KMS-11 (cell line): ENCODE measurements at regions not wholly inside any gene's neighbourhood (a gene's known extent, or its start where the extent isn't known, plus 50 kb on each side); places are given as distances from the start of the nearest gene placed in this dataset.
"Not testable (repeated sequence)": the region's sequence is repeated elsewhere in the genome, so short reads cannot be mapped to it uniquely, and the experiment has no call there.

Experiments
- H2AFZ ChIP-seq: fragments of 200-600 bp; sonication (generic); 2 replicates; pipeline ENCODE4 v1.6.1; 2016; ENCODE audit warnings: antibody characterized with exemption, mixed run types, low read depth
- H3K27ac ChIP-seq: fragments of 200-600 bp; sonication (generic); 2 replicates; pipeline ENCODE4 v1.6.1; 2016; ENCODE audit warnings: mild to moderate bottlenecking, mixed run types
- H3K27me3 ChIP-seq: fragments of 200-600 bp; sonication (generic); 2 replicates; pipeline ENCODE4 v1.6.1; 2017; ENCODE audit warnings: mild to moderate bottlenecking, low read depth, mixed run types, moderate library complexity; ENCODE audit not compliant: insufficient read depth
- H3K36me3 ChIP-seq: fragments of 200-600 bp; sonication (generic); 2 replicates; pipeline ENCODE4 v1.6.1; 2017; ENCODE audit warnings: mild to moderate bottlenecking, mixed run types; ENCODE audit not compliant: insufficient read depth
- H3K4me1 ChIP-seq: fragments of 200-600 bp; sonication (generic); 2 replicates; pipeline ENCODE4 v1.6.1; 2016; ENCODE audit warnings: mild to moderate bottlenecking, low read depth, mixed run types; ENCODE audit not compliant: poor library complexity, severe bottlenecking
- H3K4me2 ChIP-seq: fragments of 200-600 bp; sonication (generic); 2 replicates; pipeline ENCODE4 v1.7.0; 2016; ENCODE audit warnings: mild to moderate bottlenecking, mixed run types
- H3K4me3 ChIP-seq: fragments of 200-600 bp; sonication (generic); IDR thresholded peaks from 2 replicates; pipeline ENCODE4 v1.6.1; 2017; ENCODE audit warnings: low read depth, low read length, mixed read lengths; ENCODE audit not compliant: insufficient read depth
- H3K79me2 ChIP-seq: fragments of 200-600 bp; sonication (generic); 2 replicates; pipeline ENCODE4 v1.6.1; 2016; ENCODE audit warnings: low read depth, mixed run types; ENCODE audit not compliant: insufficient read depth
- H3K9ac ChIP-seq: fragments of 200-600 bp; sonication (generic); 2 replicates; pipeline ENCODE4 v1.6.1; 2016; ENCODE audit warnings: mild to moderate bottlenecking, mixed run types
- H4K20me1 ChIP-seq: fragments of 200-600 bp; sonication (generic); 2 replicates; pipeline ENCODE4 v1.6.1; 2016; ENCODE audit warnings: mild to moderate bottlenecking, mixed run types; ENCODE audit not compliant: insufficient read depth
- CTCF ChIP-seq: fragments of 200-600 bp; sonication (generic); conservative IDR thresholded peaks from 2 replicates; pipeline ENCODE4 v1.6.1; 2017; ENCODE audit warnings: low read depth, mild to moderate bottlenecking, antibody characterized with exemption, low read length, moderate library complexity, mixed read lengths

GRCh38 chr12:131445795-131446194 lies 265.1 kb upstream of the SFSWAP start:
- H3K9ac ChIP-seq: no peak overlapping the region
- H3K79me2 ChIP-seq: no peaks in the 10 kb centered on the region
- no peak for TF ChIP-seq CTCF
- no peak overlapping the region for H3K4me2 ChIP-seq
- no peak overlapping the region for H3K4me3 ChIP-seq
- no peak overlapping the region for H3K27ac ChIP-seq
- H3K36me3 ChIP-seq: no peaks in the 10 kb centered on the region
- H2AFZ ChIP-seq: no peak overlapping the region
- no peaks in the 10 kb centered on the region for H4K20me1 ChIP-seq
- H3K27me3 ChIP-seq: no peaks in the 10 kb centered on the region
- H3K4me1 ChIP-seq: no peaks in the 10 kb centered on the region

DNA sequence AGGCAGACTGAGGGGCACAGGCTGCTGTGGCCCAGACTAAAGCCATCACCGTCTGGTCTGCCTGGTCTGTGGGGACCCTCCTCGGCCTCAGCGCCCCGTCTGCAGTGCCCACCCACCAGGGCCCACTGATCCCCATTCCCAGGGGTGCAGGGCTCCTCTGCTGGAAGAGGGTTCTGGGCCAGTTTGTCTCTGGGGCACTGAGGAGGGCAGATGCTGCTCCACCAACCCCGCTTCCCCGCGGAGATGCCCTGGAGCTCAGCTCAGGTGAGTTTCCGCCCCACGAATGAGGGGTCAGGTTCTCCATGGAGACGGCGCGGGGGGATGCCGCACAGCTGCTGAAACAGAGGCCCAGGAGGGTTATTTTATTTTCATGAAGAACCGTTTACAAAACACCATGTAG lies 263.3 kb upstream of the SFSWAP start:
- H3K27me3 ChIP-seq, H3K4me3 ChIP-seq, H3K4me1 ChIP-seq, H2AFZ ChIP-seq, H3K9ac ChIP-seq, H3K4me2 ChIP-seq, H3K79me2 ChIP-seq, H3K36me3 ChIP-seq, H4K20me1 ChIP-seq, H3K27ac ChIP-seq: not testable (repeated sequence)

DNA sequence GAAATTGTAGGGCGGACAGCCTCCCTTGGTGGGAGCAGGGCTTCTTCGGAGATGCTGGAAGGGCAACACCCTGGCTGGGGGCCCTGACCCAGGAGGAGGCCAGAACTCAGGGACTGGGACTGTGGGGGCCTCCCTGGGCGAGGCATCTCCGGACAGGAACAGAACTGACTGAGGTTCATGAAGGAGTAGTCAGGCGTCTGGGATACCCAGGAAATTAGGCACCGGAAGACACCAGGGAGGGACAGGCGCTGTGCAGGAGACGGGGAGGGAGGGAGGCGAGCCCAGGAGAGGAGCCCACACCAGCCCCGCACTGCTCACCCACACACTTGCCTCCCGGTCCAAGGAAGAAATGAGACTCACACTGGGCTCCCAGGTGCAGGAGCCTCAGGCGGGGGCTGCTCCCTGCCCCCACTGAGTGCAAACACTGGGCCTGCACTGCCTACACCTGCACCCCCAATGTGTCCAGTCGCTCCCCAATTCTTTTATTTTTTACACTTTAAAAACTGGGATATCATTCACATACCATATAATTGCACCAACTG lies 262.6 kb upstream of the SFSWAP start:
- no peaks in the 10 kb centered on the region for H4K20me1 ChIP-seq
- H2AFZ ChIP-seq: no peak overlapping the region
- H3K27ac ChIP-seq: no peak overlapping the region
- H3K4me3 ChIP-seq: no peak overlapping the region
- H3K4me1 ChIP-seq: no peaks in the 10 kb centered on the region
- H3K4me2 ChIP-seq: no peak overlapping the region
- no peak for TF ChIP-seq CTCF
- H3K27me3 ChIP-seq: no peaks in the 10 kb centered on the region
- no peaks in the 10 kb centered on the region for H3K36me3 ChIP-seq
- H3K79me2 ChIP-seq: no peaks in the 10 kb centered on the region
- no peak overlapping the region for H3K9ac ChIP-seq

- no peak overlapping the region for H3K27ac ChIP-seq
- no peaks in the 10 kb centered on the region for H3K27me3 ChIP-seq
- H3K4me2 ChIP-seq: no peak overlapping the region
- no peaks in the 10 kb centered on the region for H3K4me1 ChIP-seq
- no peaks in the 10 kb centered on the region for H4K20me1 ChIP-seq
- H3K9ac ChIP-seq: no peak overlapping the region
- no peaks in the 10 kb centered on the region for H3K79me2 ChIP-seq
- TF ChIP-seq CTCF: no peak
- no peaks in the 10 kb centered on the region for H3K36me3 ChIP-seq
- H2AFZ ChIP-seq: no peak overlapping the region
- H3K4me3 ChIP-seq: no peak overlapping the region
Observed at GRCh38 chr12:131449027-131449426, 261.9 kb upstream of the SFSWAP start.

DNA sequence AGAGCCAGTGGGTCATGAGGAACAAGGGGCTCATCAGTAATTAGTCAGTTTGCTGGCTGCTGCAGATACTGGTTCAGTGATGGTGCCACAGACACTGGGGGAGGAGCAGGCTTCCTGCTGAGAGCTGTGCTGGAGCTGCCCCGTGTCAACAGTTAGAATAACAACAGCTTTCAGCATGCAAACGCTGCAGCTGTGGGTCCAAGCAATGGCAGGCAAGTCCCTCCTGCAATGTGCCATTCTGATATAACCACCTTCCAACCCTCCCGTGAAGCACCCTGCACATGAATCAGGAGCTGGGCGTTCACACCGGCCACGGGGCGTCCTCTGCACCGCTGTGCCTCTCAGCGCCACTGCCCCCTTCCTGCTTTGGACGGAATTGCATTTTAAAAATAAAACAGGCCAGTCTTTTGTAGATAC lies 258.4 kb upstream of the SFSWAP start:
- no peaks in the 10 kb centered on the region for H3K4me1 ChIP-seq
- no peak overlapping the region for H3K27ac ChIP-seq
- TF ChIP-seq CTCF: no peak; the same call in 1 of the 2 replicates
- H4K20me1 ChIP-seq: no peaks in the 10 kb centered on the region
- H3K27me3 ChIP-seq: no peaks in the 10 kb centered on the region
- no peaks in the 10 kb centered on the region for H3K36me3 ChIP-seq
- no peak overlapping the region for H2AFZ ChIP-seq
- H3K4me2 ChIP-seq: no peak overlapping the region
- no peak overlapping the region for H3K4me3 ChIP-seq
- H3K9ac ChIP-seq: no peak overlapping the region
- H3K79me2 ChIP-seq: no peaks in the 10 kb centered on the region
